HCT116 (cell line): ENCODE measurements at regions not wholly inside any gene's neighbourhood (a gene's known extent, or its start where the extent isn't known, plus 50 kb on each side); places are given as distances from the start of the nearest gene placed in this dataset.

Experiments used
- ATAC-seq: fragments of 200-7000 bp; cut with Tn5 transposase; 2 replicates; pipeline ENCODE4 v1.9.1; 2020; ENCODE audit warnings: mild to moderate bottlenecking, moderate library complexity
- BruUV-seq: library from RNA; stranded (reverse); fragments of 400-500 nt; replicated peaks from 2 replicates; lab custom pipeline; 2021; lab: Mats Ljungman, UMichigan
- CTCF ChIA-PET: fragments of 300-600 bp; sonication (Branson Sonifier 250); formaldehyde crosslinking; loops from one replicate; lab custom pipeline; 2021; ENCODE audit warnings: antibody characterized with exemption; lab: Charles Lee
- POLR2A ChIA-PET: fragments of 300-600, 350-600 bp; sonication (Branson Sonifier 250); formaldehyde crosslinking; loops from one replicate; lab custom pipeline; 2021; ENCODE audit warnings: antibody characterized with exemption; lab: Charles Lee
- RAD21 ChIA-PET, 2 experiments: fragments of 300-600 bp; sonication (Branson Sonifier 250); formaldehyde crosslinking; loops; one replicate each; lab custom pipeline; 2023; ENCODE audit warnings: low total read pairs in 2 of 2; ENCODE audit not compliant: uncharacterized antibody in 2 of 2, unreplicated experiment in 2 of 2, low non-redundant PET in 1 of 2; lab: Charles Lee
- DNase-seq: peaks from one replicate; pipeline ENCODE4 v3.0.0-alpha.2; 2010; ENCODE audit warnings: low read depth, low spot score
- H2AFZ ChIP-seq: fragments of 200-600 bp; shearing (Covaris generic), sonication (generic); 2 replicates; pipeline ENCODE4 v1.6.1; 2017; ENCODE audit warnings: low read depth, mixed run types, mixed read lengths, antibody characterized with exemption, low read length; ENCODE audit not compliant: poor library complexity, severe bottlenecking
- H3K27ac ChIP-seq: 2 replicates; pipeline ENCODE4 v1.5.1; 2012; ENCODE audit warnings: low read depth, low read length
- H3K27me3 ChIP-seq: fragments of 200-600 bp; sonication (generic); 2 replicates; pipeline ENCODE4 v1.6.1; 2016; ENCODE audit warnings: mixed run types, low read length, mixed read lengths; ENCODE audit not compliant: insufficient read depth
- H3K36me3 ChIP-seq, 2 experiments: fragments of 200-500 bp in 1 of 2; fragments of 200-600 bp in 1 of 2; sonication (Bioruptor generic) in 1 of 2; sonication (generic) in 1 of 2; 2 replicates each; pipeline versions ENCODE4 v1.5.1 to v1.6.1; 2014 to 2016; ENCODE audit warnings: low read length in 2 of 2, inconsistent platforms in 1 of 2, mixed read lengths in 1 of 2, mixed run types in 1 of 2; ENCODE audit not compliant: insufficient read depth in 2 of 2, control insufficient read depth in 1 of 2
- H3K4me1 ChIP-seq, 2 experiments: fragments of 200-600 bp in 1 of 2; sonication (generic) in 1 of 2; 2 replicates each; pipeline versions ENCODE4 v1.5.1 to v1.6.1; 2012 to 2017; ENCODE audit warnings: low read length in 2 of 2, inconsistent platforms in 1 of 2, mild to moderate bottlenecking in 1 of 2, mixed read lengths in 1 of 2, mixed run types in 1 of 2, moderate library complexity in 1 of 2; ENCODE audit not compliant: insufficient read depth in 2 of 2, control insufficient read depth in 1 of 2
- H3K4me2 ChIP-seq: fragments of 200-600 bp; sonication (generic); 2 replicates; pipeline ENCODE4 v1.6.1; 2017; ENCODE audit warnings: mixed run types, low read length, mixed read lengths
- H3K4me3 ChIP-seq, 2 experiments: fragments of 200-600 bp in 1 of 2; sonication (generic) in 1 of 2; replicated peaks in 1 of 2; 2 replicates each; pipeline ENCODE4 v1.5.1; 2011 to 2016; ENCODE audit warnings: low read length in 2 of 2, control low read depth in 1 of 2, low read depth in 1 of 2, mild to moderate bottlenecking in 1 of 2, mixed read lengths in 1 of 2, mixed run types in 1 of 2
- H3K79me2 ChIP-seq: fragments of 200-600 bp; sonication (generic); 2 replicates; pipeline ENCODE4 v1.6.1; 2017; ENCODE audit warnings: mild to moderate bottlenecking, mixed run types, low read length, moderate library complexity, mixed read lengths; ENCODE audit not compliant: insufficient read depth
- H3K9ac ChIP-seq: fragments of 200-600 bp; sonication (generic); 2 replicates; pipeline ENCODE4 v1.6.1; 2016; ENCODE audit warnings: low read length, mixed read lengths
- H3K9me2 ChIP-seq: fragments of 200-600 bp; sonication (generic), shearing (Covaris generic); 2 replicates; pipeline ENCODE4 v1.6.1; 2017; ENCODE audit warnings: mixed run types, mild to moderate bottlenecking, moderate library complexity; ENCODE audit not compliant: insufficient read depth
- H3K9me3 ChIP-seq, 2 experiments: fragments of 200-500 bp in 1 of 2; fragments of 200-600 bp in 1 of 2; sonication (Bioruptor generic) in 1 of 2; sonication (generic) in 1 of 2; 2 replicates each; pipeline ENCODE4 v1.6.1; 2014 to 2017; ENCODE audit warnings: low read length in 2 of 2, mixed read lengths in 2 of 2, inconsistent platforms in 1 of 2, low read depth in 1 of 2, mild to moderate bottlenecking in 1 of 2, mixed run types in 1 of 2, moderate library complexity in 1 of 2; ENCODE audit not compliant: control insufficient read depth in 1 of 2, insufficient read depth in 1 of 2
- H4K20me1 ChIP-seq: fragments of 200-600 bp; sonication (generic), shearing (Covaris generic); 2 replicates; pipeline ENCODE4 v1.6.1; 2017; ENCODE audit warnings: mixed run types, mild to moderate bottlenecking, moderate library complexity; ENCODE audit not compliant: insufficient read depth
- CBX3 ChIP-seq: IDR thresholded peaks from 2 replicates; pipeline ENCODE4 v1.6.1; 2012; ENCODE audit warnings: low read depth
- EZH2phosphoT487 ChIP-seq: fragments of 200-600 bp; IDR thresholded peaks from 2 replicates; pipeline ENCODE4 v1.6.1; 2018; ENCODE audit warnings: antibody characterized with exemption, borderline replicate concordance
- FOSL1 ChIP-seq: IDR thresholded peaks from 2 replicates; pipeline ENCODE4 v1.6.1; 2012; ENCODE audit warnings: low read depth
- POLR2AphosphoS5 ChIP-seq: IDR thresholded peaks from 2 replicates; pipeline ENCODE4 v1.6.1; 2011; ENCODE audit warnings: mild to moderate bottlenecking, low read depth, low read length, moderate library complexity
- ZFX ChIP-seq: fragments of 450-650 bp; IDR thresholded peaks from 2 replicates; pipeline ENCODE4 v1.6.1; 2017
- intact Hi-C: fragments of 100-400 bp; cut with micrococcal nuclease; formaldehyde crosslinking; loops from 2 replicates; pipeline ENCODE4 v1.10.0; 2022
- TF ChIP-seq, protein P1 (sequence below): IDR thresholded peaks from 2 replicates; pipeline ENCODE4 v1.6.1; 2012; ENCODE audit warnings: low read depth

DNA sequence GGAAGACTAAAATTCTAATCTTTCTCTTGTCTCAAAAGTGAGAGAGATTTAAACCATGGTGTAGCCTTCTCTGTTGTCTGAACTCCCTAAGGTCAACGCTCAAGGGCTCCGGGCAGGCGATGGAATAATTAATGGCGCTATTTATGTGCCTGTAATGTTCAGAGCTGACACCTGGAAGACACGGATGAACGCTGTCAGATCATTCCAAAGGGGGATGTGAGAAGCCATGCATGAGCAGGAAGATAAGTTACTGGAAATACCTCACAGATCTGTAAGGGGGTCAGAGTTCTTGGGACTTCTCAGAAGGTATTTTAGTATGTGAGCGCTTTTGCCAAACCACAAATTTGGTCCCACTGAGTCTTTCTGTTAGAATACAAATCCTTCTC, 73.3 kb upstream of the MTPN start:
- Histone ChIP-seq H3K9me3 (no peaks in the 10 kb centered on the region), H3K9ac (no peak overlapping the region), H2AFZ (no peak overlapping the region), H3K9me2 (no peaks in the 10 kb centered on the region), H3K79me2 (no peaks in the 10 kb centered on the region), H3K4me3 (no peak overlapping the region), H3K27ac (no peak overlapping the region), H3K4me2 (no peak overlapping the region), H4K20me1 (no peaks in the 10 kb centered on the region), H3K36me3 (no peaks in the 10 kb centered on the region), H3K4me1 (no peaks in the 10 kb centered on the region), H3K27me3 (no peaks in the 10 kb centered on the region)
- TF ChIP-seq CBX3 (no peak), FOSL1 (no peak), EZH2phosphoT487 (no peak), POLR2AphosphoS5 (no peak)
- TF ChIP-seq, protein P1, sequence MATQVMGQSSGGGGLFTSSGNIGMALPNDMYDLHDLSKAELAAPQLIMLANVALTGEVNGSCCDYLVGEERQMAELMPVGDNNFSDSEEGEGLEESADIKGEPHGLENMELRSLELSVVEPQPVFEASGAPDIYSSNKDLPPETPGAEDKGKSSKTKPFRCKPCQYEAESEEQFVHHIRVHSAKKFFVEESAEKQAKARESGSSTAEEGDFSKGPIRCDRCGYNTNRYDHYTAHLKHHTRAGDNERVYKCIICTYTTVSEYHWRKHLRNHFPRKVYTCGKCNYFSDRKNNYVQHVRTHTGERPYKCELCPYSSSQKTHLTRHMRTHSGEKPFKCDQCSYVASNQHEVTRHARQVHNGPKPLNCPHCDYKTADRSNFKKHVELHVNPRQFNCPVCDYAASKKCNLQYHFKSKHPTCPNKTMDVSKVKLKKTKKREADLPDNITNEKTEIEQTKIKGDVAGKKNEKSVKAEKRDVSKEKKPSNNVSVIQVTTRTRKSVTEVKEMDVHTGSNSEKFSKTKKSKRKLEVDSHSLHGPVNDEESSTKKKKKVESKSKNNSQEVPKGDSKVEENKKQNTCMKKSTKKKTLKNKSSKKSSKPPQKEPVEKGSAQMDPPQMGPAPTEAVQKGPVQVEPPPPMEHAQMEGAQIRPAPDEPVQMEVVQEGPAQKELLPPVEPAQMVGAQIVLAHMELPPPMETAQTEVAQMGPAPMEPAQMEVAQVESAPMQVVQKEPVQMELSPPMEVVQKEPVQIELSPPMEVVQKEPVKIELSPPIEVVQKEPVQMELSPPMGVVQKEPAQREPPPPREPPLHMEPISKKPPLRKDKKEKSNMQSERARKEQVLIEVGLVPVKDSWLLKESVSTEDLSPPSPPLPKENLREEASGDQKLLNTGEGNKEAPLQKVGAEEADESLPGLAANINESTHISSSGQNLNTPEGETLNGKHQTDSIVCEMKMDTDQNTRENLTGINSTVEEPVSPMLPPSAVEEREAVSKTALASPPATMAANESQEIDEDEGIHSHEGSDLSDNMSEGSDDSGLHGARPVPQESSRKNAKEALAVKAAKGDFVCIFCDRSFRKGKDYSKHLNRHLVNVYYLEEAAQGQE: no peak
- intact Hi-C loops: no loop called here
- ChIA-PET RAD21 (no interaction called here), CTCF (no interaction called here), POLR2A (no interaction called here)
- no TSS peak for BruUV-seq
- DNase-seq (no peak), ATAC-seq (no peak)

DNA sequence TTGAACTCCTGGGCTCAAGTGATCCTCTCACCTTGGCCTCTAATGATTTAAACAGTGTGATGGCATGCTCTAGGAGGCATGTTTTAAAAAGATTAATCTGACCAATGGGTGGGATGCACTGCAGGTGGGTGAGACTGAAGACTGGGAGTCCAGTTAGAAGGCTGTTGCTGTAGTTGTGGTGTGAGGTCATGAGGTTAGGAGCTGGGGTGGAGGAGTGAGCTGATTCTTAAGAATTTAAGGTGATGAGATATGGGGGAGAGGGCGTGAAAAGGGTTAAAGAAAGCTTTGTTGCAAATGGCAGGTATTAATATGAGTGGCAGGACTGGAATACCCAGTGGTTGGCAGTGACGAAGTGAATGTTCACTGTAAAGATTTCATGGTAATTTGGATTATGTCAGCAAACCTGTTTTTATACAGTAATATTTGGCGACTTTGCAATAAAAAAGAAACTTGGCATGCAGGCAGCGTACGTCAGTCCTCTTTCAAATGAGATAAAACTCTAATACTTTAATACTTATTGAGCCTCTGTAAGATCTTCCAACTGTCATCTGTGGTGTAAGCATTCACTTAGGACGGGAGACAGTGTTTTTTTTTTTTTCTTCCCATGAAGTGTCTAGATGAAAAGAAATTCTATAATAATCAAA, 72.8 kb upstream of the MTPN start:
- BruUV-seq: no TSS peak
- ChIA-PET RAD21 (no interaction called here), CTCF (no interaction called here), POLR2A (no interaction called here)
- H3K4me2 ChIP-seq: no peak overlapping the region
- no peaks in the 10 kb centered on the region for H4K20me1 ChIP-seq
- H3K27me3 ChIP-seq: no peaks in the 10 kb centered on the region
- no peak overlapping the region for H3K4me3 ChIP-seq
- TF ChIP-seq ZFX: no peak
- H3K9ac ChIP-seq: no peak overlapping the region
- no peaks in the 10 kb centered on the region for H3K9me3 ChIP-seq
- no peaks in the 10 kb centered on the region for H3K36me3 ChIP-seq
- ATAC-seq: no peak
- intact Hi-C loops: no loop called here
- H3K27ac ChIP-seq: no peak overlapping the region
- H3K4me1 ChIP-seq: no peaks in the 10 kb centered on the region
- no peak overlapping the region for H2AFZ ChIP-seq
- no peak for DNase-seq
- no peaks in the 10 kb centered on the region for H3K79me2 ChIP-seq
- H3K9me2 ChIP-seq: no peaks in the 10 kb centered on the region
